ENCODE measurements at regions not wholly inside any gene's neighbourhood (a gene's known extent, or its start where the extent isn't known, plus 50 kb on each side); places are given as distances from the start of the nearest gene placed in this dataset.

DNA sequence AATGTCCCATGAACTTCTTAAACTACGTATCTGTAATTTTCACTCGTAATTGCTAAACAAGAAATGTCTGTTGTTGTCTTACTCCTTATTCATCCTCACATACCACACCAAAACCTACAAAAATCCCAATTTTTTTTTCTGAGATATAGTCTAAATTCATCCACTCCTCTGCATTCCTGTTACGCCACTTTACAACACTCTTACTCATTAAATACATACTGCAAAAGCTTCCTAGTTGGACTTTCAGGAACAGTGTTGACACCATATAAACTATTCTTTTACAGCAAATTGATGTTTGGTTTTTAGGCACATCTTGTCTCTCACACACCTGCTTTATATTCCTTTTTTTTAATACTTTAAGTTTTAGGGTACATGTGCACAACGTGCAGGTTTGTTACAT, 934.9 kb upstream of the CADM2 start:
- Histone ChIP-seq H3K79me2 (ENCODE audit: control insufficient read depth, insufficient read depth, low read length) (no peaks in the 10 kb centered on the region), H3K9me3 (replicated peaks; ENCODE audit: control insufficient read depth, insufficient read depth, low read length) (no peaks in the 10 kb centered on the region), H3K4me1 (ENCODE audit: control insufficient read depth, insufficient read depth, low read length) (no peaks in the 10 kb centered on the region), H3K4me2 (ENCODE audit: control insufficient read depth, insufficient read depth) (no peak overlapping the region), H3K9ac (ENCODE audit: control insufficient read depth, insufficient read depth, low read length) (no peak overlapping the region), H4K20me1 (ENCODE audit: control insufficient read depth, insufficient read depth) (no peaks in the 10 kb centered on the region), H2AFZ (ENCODE audit: control insufficient read depth, low read depth, low read length) (no peak overlapping the region), H3K27ac (ENCODE audit: control insufficient read depth, insufficient read depth) (no peak overlapping the region), H3K36me3 (ENCODE audit: control insufficient read depth in 2 of 2, insufficient read depth in 2 of 2, low read length in 1 of 2) (no peaks in the 10 kb centered on the region), H3K4me3 (no peak overlapping the region), H3K27me3 (replicated peaks in 1 of 2; ENCODE audit: control insufficient read depth in 2 of 2, insufficient read depth in 2 of 2, low read length in 1 of 2) (no peaks in the 10 kb centered on the region)
- WGBS (ENCODE audit: insufficient coverage, insufficient replicate concordance, low lambda C conversion rate, missing lambda C conversion rate), result 27% methylated on average over 4 of the region's 4 CpGs
- in situ Hi-C loops (cut with MboI) (no loop called here), intact Hi-C loops (cut with micrococcal nuclease; ENCODE audit: unreplicated experiment) (no loop called here)
- ChIA-PET POLR2A (no interaction called here), CTCF (no interaction called here), RAD21 (ENCODE audit: unreplicated experiment) (no interaction called here), SMC1A (ENCODE audit: uncharacterized antibody, unreplicated experiment) (interaction anchor here (0.8 kb wide), 1 partner anchor 18 kb away, joined by 3 read pairs; no protein-coding TSS in a partner anchor)
- no peak for FAIRE-seq
- BruUV-seq (replicated peaks), result no TSS peak
- ATAC-seq, result no peak
- no peak for DNase-seq (ENCODE audit: low read depth, low spot score)
- TF ChIP-seq ZBTB4 (CRISPR knock-in tag; IDR thresholded peaks at IDR 0.05), result no peak
- TF ChIP-seq HCFC1 (IDR thresholded peaks at IDR 0.05; ENCODE audit: low read length), result no peak
- TF ChIP-seq POU2F2 (IDR thresholded peaks at IDR 0.05; ENCODE audit: borderline replicate concordance, low read depth, low read length), result no peak
- no peak for TF ChIP-seq ZNF24 (IDR thresholded peaks at IDR 0.05)
- no peak for TF ChIP-seq RAD21 (IDR thresholded peaks at IDR 0.05; ENCODE audit: insufficient read depth, low read depth, low read length)
- TF ChIP-seq, protein P1, sequence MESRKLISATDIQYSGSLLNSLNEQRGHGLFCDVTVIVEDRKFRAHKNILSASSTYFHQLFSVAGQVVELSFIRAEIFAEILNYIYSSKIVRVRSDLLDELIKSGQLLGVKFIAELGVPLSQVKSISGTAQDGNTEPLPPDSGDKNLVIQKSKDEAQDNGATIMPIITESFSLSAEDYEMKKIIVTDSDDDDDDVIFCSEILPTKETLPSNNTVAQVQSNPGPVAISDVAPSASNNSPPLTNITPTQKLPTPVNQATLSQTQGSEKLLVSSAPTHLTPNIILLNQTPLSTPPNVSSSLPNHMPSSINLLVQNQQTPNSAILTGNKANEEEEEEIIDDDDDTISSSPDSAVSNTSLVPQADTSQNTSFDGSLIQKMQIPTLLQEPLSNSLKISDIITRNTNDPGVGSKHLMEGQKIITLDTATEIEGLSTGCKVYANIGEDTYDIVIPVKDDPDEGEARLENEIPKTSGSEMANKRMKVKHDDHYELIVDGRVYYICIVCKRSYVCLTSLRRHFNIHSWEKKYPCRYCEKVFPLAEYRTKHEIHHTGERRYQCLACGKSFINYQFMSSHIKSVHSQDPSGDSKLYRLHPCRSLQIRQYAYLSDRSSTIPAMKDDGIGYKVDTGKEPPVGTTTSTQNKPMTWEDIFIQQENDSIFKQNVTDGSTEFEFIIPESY (IDR thresholded peaks at IDR 0.05), result no peak
- no peak for TF ChIP-seq MLLT1 (IDR thresholded peaks at IDR 0.05)
- no peak for TF ChIP-seq IRF4 (IDR thresholded peaks at IDR 0.05; ENCODE audit: low read depth, low read length)
- no peak for TF ChIP-seq IKZF2 (IDR thresholded peaks at IDR 0.05)
- no peak for TF ChIP-seq CREB1 (IDR thresholded peaks at IDR 0.05; ENCODE audit: low read depth)

Measured in GM12878 (cell line).